ENCODE measurements at regions not wholly inside any gene's neighbourhood (a gene's known extent, or its start where the extent isn't known, plus 50 kb on each side); places are given as distances from the start of the nearest gene placed in this dataset.

DNA sequence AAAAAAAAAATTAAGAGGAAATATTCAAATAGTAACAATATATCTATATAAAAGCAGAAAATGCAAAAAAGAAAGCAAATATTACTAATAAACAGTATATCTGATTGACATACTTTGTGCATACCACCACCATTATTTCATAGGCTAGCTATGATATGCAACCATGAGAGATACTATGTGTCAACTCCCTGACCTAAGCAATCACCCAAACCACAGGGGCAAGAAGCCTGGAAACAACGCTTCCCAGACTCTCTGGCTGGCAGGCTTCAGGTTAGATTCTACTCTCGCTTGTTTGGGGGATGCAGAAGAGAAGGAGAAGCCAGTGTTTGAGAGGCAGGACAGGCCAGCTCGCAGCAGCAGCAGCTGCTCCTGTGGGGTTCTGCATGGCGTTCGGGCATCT lies 169.3 kb upstream of the TPM1 start:
- TF ChIP-seq, protein P1, sequence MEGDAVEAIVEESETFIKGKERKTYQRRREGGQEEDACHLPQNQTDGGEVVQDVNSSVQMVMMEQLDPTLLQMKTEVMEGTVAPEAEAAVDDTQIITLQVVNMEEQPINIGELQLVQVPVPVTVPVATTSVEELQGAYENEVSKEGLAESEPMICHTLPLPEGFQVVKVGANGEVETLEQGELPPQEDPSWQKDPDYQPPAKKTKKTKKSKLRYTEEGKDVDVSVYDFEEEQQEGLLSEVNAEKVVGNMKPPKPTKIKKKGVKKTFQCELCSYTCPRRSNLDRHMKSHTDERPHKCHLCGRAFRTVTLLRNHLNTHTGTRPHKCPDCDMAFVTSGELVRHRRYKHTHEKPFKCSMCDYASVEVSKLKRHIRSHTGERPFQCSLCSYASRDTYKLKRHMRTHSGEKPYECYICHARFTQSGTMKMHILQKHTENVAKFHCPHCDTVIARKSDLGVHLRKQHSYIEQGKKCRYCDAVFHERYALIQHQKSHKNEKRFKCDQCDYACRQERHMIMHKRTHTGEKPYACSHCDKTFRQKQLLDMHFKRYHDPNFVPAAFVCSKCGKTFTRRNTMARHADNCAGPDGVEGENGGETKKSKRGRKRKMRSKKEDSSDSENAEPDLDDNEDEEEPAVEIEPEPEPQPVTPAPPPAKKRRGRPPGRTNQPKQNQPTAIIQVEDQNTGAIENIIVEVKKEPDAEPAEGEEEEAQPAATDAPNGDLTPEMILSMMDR (IDR thresholded peaks at IDR 0.05): no peak
- no peak for TF ChIP-seq POLR2A (IDR thresholded peaks at IDR 0.05)

Measured in heart left ventricle (tissue), 13 donors.